HG02623 (cell line): ENCODE measurements at regions not wholly inside any gene's neighbourhood (a gene's known extent, or its start where the extent isn't known, plus 50 kb on each side); places are given as distances from the start of the nearest gene placed in this dataset.
"Not testable (repeated sequence)": the region's sequence is repeated elsewhere in the genome, so short reads cannot be mapped to it uniquely, and the experiment has no call there.

Source experiments
- ATAC-seq: cut with Tn5 transposase; IDR thresholded peaks from one replicate; pipeline ENCODE4 v1.9.1; 2021; ENCODE audit warnings: moderate library complexity; ENCODE audit not compliant: unreplicated experiment

DNA sequence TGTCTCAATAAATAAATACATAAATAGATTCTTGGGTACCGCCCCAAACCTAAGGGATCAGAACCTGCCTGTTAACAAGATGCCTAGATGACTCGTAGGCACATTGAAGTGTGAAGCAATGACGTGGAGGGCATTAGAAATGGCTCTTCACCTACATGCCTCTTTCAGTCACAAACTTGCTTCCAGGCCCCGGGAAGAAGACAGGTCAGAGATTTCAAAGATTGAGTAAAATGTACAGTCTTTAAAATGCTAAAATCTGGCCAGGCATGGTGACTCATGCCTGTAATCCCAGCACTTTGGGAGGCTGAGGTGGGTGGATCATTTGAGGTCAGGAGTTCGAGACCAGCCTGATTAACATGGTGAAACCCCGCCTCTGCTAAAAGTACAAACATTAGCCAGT is 480.8 kb upstream of the JARID2 start:
- no peak for ATAC-seq

DNA sequence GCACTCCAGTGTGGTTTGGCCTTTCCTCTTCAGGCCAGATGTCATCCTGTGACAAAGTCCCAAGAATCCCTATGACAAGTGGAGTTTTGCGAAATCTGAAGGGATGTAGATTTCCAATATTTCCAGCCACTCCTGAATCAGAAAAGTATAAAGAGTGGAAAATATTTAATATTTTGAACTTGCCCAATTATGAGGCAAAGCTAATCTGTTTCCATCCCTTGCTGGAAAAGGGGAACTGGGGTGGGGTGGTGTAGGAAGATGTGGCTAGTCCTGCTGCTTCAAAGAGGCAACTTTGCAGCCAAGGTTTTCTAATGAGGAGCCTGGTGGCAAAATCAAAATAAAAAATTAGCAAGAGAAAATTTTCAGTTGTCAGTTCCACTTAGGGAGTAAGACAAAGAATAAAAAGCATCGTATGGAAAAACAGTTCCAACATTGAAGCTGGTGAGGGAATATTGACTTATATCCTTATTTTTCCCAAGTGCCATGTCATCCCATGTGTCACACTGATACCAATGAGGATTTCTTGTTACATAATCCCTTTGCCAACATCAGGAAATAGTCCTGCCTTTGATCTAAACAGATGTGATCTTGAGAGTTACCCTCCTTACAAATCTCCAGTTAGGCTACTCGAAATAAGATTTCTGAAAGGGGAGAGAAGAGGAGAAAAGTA is 480.0 kb upstream of the JARID2 start:
- no peak for ATAC-seq

DNA sequence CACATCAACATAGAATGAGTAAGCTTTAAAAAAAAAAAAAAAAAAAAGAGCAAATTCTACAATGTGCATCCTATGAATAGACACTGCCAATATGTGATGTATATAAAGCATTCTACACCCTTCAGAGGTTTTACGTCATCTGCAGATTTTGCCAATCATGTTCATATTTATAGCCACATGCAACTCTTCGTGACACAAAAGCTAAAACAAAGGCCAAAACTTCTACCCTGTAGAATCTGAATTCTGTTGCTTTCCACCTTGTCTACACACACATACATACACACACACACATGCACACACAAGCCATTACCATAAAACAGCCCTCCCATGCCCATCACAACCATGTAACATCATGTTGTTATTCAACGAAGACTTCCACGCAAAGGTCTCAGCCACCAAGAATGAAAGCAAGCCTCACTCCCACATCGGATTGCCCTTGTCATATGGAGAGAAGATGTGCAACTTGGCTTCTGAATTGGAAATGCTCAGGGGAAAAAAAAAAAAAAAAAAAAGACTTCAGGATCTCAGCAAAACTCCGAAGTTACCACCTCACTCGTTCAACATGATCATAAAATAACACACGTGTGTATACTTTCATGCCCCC is 479.4 kb upstream of the JARID2 start:
- ATAC-seq: no peak

DNA sequence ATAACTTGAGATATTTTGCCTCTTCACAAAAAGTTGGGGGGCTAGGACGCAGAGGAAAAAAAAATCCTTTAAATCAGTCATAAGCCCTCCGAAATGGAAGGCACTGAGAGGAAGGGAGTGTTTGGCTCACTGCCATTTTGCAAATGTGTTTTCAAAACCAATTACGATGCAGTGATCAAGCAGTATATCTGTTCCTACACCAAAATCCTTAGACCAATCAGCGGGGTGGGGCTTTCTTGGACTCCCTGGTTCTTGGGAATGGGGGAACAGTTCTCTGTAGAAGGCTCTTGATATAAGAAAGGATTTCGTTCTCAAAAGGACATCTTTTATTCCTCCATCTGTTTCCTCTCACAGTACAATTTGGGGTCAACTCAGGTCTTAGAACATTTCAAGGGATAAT is 478.6 kb upstream of the JARID2 start:
- ATAC-seq: no peak

DNA sequence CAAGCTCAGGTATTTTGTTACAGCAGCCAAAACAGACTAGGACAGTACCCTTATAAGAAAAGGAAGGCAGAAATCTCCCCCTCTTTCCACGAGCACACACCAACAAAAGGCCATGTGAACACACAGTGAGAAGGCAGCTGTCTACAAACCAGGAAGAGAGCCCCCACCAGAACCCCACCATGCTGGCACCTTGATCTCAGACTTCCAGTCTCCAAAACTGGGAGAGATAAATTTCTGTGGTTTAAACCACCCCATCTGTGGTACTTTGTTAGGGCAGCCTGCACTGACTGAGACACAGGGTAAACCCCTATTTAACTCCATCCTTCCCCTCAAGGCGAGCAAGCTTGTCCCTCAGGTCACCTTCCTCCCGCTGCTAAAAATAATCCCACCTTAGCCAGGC is 475.8 kb upstream of the JARID2 start:
- ATAC-seq: no peak

DNA sequence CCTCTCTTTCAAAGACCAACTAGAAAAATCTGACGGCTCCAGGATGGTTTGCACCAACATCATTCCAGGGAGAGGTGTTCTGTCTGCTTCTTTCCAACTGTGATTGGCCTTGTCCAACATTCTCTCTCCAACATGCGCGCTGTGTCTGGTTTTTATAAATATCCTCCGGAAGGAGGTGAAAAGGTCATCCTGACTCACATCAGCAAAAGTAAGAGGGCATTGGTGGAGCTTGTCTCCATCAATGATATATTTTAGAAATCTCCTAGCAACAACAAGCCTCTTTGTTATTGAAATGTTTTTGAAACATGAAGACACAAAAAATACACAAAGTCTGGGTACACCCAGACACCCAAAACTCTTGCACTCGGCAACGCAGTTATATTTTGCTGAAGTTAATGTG is 475.3 kb upstream of the JARID2 start:
- no peak for ATAC-seq

DNA sequence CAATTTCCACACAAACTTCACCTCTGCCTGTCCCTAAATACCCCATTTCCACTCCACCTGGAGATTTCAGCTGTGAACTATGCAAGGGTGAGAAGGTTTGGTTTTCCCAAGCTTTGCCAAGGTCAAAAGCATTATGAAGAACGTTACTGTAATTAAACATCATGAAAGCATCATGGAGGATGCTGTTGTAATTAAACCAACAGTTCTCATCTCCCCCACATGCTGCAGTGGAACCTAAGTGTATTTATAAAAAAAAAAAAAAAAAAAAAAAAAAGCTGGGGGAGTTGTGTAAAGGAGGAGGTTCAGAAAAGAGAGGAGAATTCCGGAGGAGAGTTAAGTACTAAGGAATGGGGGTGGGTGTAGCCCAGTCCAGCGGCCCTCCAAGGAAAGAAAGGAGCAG is 474.9 kb upstream of the JARID2 start:
- no peak for ATAC-seq

DNA sequence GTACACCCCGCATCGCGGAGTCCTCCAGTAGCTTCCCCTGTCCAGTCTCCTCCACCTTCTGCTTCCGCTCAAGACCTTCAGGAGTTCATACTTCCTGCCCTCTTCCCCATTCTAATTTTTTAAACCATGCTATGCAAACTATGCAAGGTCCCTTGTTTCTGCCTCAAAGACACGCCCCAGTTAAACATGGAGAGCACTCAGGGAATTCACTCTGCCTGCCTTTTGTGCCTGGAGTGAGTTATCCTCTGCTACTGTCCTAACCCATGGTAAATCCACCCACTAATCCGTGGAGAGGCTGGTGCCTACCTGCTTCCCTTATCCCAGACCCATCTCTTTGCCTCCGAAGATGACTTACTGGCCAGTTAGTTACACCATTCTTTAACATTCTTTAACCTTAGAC is 473.7 kb upstream of the JARID2 start:
- ATAC-seq: no peak

DNA sequence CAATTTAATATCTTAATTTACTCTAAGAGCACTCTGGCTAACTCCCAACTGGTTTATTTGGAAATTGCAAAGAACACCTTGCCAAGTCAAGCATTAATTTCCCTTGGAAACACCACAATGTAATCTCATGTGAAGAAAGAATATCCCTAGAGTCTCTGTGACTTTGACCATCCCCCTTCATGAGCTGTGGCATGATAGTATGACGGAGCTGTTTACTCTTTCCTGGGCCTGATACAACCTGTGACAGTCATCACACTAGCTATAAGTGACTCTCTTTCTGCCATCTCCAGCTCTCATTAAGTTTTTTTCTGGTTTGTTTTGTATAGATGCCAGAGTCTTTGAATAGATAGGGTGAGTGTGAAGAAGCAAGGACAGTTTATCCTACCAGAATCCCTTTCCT is 470.3 kb upstream of the JARID2 start:
- no peak for ATAC-seq

DNA sequence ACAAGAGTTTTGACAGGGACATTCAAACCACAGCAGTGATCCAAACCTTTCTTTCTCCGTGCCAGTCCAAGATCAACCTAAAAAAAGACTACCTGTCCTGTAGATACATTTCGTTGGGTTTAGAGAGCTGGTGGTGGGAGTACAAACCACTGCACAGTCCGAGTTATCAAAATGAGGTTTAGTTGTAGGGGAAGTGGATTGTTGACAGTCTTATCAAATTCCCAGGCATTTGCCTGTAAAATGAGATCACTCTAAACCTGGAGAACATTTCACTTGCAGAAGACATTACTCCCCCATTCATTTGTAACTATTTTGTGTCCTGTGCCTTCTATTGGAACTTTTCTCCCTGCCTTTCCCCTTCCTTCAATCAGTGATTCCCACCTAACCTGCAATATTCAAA is 469.6 kb upstream of the JARID2 start:
- ATAC-seq: no peak

DNA sequence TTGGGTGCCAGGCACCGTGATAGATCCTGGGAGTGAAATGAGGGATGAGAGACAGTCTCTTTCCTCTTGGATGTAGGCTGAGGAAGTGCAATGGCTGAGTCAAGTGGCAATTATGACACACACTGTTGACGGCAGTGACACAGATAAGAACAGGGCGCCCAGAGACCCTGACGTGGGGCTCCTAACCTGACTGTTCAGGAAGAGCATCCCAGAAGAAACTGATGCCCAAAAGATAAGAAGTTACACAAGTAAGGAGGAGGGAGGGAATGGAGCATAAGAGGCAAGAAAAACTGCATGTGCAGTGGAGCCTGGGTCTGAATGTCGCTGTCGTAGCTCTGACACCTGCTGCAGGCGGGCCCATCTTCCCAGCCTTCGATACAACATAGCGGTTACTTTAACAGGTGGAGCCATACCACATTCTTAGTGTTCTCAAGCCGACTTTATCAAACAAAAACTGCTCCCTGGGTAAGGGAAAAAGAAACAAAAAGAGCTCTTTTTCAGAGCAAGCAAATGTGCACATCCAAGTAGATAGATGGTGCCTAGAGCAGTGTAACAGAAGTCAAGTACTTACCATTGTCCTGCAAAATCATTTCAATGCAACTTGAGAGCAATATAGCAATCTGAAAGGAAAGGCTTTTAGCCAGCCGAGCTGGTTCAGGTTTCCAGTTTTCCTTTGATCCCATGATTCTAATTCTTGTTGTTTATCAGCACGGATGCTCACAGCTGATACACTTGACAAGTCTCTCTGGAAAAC is 463.9 kb upstream of the JARID2 start:
- no peak for ATAC-seq

DNA sequence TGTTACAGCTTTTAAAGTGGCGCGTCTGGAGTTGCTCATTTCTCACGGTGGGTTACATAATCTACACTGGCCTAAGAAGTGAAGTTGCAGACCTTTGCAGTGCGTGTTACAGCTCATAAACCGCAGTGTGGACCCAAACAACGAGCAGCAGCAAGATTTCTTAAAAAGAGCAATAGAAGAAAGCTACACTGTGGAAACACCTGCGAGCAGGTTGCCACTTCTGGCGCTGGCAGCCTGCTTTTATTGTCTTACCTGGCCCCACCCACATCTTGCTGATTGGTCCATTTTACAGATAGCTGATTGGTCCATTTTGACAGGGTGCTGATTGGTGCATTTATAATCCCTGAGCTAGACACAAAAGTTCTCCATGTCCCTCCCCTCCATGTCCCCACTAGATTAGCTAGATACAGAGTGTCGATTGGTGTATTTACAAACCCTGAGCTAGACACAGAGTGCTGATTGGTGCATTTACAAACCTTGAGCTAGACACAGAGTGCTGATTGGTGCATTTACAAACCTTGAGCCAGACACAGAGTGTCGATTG is 462.9 kb upstream of the JARID2 start:
- ATAC-seq: not testable (repeated sequence)

DNA sequence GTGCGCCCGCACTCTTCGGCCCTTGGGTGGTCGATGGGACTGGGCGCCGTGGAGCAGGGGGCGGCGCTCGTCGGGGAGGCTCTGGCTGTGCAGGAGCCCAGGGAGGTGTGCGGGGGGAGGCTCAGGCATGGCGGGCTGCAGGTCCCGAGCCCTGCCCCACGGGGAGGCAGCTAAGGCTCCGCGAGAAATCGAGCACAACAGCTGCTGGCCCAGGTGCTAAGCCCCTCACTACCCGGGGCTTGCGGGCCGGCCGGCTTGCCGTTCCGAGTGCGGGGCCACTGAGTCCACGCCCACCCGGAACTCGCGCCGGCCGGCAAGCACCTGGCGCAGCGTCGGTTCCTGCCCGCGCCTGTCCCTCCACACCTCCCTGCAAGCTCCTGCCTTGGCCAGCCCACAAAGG is 462.3 kb upstream of the JARID2 start:
- no peak for ATAC-seq

DNA sequence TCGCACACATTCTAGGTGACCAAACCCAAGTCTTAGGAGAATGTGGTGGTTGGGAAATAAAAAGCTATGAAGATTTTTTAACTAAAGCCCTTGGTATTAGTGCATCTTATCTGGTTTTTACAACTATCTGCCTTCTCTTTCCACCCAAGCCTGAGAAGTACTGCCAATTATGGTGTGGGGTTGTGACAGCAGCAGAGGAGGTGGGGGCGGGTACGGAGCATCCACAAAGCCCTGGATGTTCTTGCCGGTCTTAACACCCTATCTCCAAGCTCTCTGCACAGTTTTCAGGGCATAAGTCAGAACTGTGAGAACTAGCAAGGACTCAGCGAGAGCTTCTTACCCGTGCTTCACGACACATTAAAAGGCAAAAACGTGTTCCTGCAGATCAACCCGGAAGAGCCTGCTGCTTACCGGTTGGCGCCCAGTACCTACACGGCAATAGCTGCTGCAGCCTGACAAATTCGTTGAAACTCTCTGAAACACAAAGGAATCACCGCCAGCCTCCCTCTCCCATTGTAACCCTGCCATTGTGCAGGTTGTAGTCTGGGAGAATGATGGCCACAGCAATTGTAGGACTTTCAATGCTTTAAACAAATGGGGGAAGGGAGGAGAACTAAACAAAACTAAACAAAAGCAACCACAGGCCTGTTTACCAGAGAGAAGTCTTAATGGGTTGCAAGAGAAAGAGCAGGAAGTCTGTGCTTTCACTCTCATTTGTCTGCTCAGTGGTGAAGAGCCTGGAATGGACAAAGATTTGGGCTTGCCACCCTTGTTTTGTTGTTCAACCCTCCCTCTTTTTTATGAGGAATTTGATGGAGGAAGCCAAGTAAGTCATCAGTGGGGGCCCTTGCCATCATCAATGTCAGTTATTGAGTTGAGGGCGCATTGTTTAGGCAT is 461.0 kb upstream of the JARID2 start:
- no peak for ATAC-seq

DNA sequence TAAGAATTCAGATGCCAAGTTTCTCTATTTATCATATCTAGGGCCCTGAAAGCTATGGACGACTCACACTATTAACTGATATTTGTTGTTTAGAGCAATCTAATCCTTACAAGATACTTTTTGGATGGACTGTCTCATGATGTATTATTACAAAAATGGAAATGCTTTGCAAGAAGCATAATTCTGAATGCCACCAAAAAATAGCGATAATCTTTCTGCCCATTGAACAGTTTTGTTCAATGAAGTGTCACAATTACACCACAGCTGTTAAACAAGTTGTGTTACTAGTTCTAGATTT is 460.4 kb upstream of the JARID2 start:
- ATAC-seq: no peak

DNA sequence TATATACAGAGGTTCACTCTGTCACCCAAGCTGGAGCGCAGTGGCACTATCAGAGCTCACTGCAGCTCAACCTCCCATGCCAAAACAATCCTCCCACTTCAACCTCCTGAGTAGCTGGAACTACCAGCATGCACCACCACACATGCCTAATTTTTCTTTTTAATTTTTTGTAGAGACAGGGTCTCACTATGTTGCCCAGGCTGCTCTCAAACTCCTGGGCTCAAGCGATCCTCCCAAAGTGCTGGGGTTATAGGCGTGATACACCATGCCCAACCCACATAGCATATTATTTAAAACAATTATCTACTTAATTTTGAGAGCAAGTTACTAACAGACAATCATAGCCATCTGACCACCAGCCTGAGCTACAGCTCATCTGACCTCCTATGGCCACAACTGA is 459.9 kb upstream of the JARID2 start:
- ATAC-seq: no peak

DNA sequence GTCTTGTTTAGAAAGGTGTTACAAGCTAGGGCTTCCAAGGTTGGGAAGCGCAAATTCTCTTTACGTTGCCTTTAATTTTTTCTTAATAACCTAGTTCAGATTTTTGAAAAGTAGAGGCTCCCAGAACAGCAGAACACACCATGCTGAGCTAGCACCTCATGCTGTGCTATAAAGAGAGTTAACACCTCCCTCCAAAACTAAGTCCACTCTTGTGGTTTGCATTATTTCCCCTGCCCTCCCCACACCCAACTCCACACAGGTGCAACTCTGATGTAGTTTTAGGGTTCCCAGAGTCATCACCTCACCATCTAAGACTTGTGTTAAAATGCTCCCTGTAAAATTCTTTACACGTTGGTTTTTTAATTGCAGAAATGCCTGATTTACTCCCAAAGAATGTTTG is 459.4 kb upstream of the JARID2 start:
- ATAC-seq: no peak

DNA sequence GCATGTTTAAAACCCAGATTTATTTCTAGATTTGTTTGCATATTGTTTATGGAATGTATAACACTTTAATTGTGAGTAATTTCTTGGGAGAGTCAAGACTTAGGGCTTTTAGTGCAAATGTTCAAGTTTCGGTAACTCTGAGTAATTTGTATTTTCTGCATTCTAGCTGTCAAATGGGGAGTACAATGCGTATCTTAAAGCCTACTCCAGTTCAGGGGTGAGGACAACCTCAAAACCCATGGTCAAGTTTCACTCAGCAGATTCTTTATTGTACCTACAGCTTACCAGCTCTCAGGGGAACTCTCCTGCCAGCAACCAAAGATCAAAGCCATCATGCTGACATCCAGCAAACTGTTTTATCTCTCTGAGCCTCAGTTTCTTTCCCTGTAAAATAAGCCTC is 458.6 kb upstream of the JARID2 start:
- ATAC-seq: no peak

DNA sequence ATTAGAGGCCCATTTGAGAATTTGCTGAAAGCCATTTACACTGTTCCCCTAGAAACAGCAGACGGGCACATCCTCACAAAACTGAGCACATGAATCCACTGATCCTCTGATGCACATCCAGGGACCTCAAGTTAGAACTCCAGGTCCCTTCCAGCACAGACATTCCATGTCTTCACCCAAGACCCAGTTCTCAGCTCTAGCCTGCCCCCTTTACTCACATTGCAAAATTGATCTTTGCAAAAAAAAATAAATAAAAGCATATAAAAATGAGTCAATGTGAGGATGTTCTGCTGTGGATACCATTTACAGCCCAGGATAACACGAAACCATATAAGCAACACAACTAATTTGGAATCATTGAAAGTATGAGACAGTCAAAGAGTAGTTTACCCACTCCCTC is 458.2 kb upstream of the JARID2 start:
- ATAC-seq: no peak

DNA sequence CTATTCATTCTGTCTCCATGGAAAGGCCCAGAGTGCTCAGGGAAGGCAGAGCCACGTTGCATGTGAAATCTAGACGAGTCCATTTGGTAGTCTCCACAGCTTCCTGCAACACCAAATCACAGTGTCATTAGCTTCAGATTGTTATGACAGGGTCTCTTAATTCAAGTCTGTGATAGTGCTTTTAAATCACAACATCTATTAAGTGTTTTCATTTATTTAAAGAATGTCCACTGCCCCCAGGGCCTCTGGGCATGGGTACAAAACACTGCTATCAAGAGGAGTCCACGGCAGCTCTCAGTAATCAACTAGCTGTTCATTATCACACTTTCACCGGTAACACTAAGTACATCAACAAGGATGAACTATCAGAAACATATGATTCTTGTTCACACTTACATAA is 455.9 kb upstream of the JARID2 start:
- no peak for ATAC-seq

DNA sequence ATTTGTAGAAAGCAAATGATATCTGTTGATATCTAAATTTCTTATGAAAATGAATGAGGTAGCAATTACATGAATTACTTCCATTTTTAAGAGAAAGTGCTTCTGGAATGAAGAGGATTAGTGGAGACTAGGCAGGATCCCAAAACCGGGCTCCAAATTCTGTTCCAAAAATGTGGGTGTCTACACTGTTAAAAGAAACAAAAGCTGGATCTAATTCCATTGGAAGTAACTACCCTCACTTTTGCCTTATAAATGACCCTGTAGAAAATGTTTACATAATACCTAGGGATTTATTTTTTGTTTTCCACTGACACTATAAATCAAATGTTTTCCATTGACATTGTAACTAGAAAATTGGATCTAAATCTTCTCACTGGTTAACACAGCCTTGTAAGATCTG is 454.9 kb upstream of the JARID2 start:
- no peak for ATAC-seq
